ENCODE measurements at regions not wholly inside any gene's neighbourhood (a gene's known extent, or its start where the extent isn't known, plus 50 kb on each side); places are given as distances from the start of the nearest gene placed in this dataset.

DNA sequence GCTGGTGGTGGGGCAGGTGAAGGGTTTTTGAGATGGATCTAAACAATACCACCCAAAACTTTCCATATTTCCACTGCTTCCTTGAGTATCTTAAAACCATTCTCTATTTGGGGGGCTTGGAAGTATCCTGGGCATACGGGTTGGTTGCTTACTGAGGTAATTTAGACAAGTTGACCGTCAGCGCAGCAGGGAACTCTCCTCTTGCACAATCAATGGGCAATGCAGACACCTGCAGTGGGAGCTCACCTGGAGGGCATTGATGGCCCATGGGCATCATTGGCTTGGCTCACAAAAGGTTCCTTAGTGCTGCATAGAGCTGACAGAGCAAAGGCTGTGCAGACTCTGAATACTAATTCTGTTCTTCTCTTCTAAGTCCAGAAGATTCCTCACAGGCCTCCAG, 101.5 kb downstream of the EPDR1 start:
- TF ChIP-seq TOX (CRISPR knock-in tag; IDR thresholded peaks at IDR 0.05; ENCODE audit: borderline replicate concordance) = no peak
- no peak for TF ChIP-seq ZFP30 (CRISPR knock-in tag; IDR thresholded peaks at IDR 0.05)
- TF ChIP-seq ZNF70 (CRISPR knock-in tag; IDR thresholded peaks at IDR 0.05) = no peak
- no peak for TF ChIP-seq OSR1 (CRISPR knock-in tag; IDR thresholded peaks at IDR 0.05)
- no peak for TF ChIP-seq ZFP3 (CRISPR knock-in tag; IDR thresholded peaks at IDR 0.05)
- TF ChIP-seq ESRRG (CRISPR knock-in tag; IDR thresholded peaks at IDR 0.05) = no peak
- TF ChIP-seq, protein P1, sequence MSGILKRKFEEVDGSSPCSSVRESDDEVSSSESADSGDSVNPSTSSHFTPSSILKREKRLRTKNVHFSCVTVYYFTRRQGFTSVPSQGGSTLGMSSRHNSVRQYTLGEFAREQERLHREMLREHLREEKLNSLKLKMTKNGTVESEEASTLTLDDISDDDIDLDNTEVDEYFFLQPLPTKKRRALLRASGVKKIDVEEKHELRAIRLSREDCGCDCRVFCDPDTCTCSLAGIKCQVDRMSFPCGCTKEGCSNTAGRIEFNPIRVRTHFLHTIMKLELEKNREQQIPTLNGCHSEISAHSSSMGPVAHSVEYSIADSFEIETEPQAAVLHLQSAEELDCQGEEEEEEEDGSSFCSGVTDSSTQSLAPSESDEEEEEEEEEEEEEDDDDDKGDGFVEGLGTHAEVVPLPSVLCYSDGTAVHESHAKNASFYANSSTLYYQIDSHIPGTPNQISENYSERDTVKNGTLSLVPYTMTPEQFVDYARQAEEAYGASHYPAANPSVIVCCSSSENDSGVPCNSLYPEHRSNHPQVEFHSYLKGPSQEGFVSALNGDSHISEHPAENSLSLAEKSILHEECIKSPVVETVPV (CRISPR knock-in tag; IDR thresholded peaks at IDR 0.05) = no peak
- TF ChIP-seq TCF4 (CRISPR knock-in tag; IDR thresholded peaks at IDR 0.05; ENCODE audit: borderline replicate concordance) = no peak
- no peak for TF ChIP-seq BACH2 (CRISPR knock-in tag; IDR thresholded peaks at IDR 0.05; ENCODE audit: borderline replicate concordance)
- TF ChIP-seq, protein P2, sequence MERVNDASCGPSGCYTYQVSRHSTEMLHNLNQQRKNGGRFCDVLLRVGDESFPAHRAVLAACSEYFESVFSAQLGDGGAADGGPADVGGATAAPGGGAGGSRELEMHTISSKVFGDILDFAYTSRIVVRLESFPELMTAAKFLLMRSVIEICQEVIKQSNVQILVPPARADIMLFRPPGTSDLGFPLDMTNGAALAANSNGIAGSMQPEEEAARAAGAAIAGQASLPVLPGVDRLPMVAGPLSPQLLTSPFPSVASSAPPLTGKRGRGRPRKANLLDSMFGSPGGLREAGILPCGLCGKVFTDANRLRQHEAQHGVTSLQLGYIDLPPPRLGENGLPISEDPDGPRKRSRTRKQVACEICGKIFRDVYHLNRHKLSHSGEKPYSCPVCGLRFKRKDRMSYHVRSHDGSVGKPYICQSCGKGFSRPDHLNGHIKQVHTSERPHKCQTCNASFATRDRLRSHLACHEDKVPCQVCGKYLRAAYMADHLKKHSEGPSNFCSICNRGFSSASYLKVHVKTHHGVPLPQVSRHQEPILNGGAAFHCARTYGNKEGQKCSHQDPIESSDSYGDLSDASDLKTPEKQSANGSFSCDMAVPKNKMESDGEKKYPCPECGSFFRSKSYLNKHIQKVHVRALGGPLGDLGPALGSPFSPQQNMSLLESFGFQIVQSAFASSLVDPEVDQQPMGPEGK (CRISPR knock-in tag; IDR thresholded peaks at IDR 0.05; ENCODE audit: borderline replicate concordance) = no peak
- TF ChIP-seq SNAI2 (CRISPR knock-in tag; IDR thresholded peaks at IDR 0.05) = no peak
- TF ChIP-seq, protein P3, sequence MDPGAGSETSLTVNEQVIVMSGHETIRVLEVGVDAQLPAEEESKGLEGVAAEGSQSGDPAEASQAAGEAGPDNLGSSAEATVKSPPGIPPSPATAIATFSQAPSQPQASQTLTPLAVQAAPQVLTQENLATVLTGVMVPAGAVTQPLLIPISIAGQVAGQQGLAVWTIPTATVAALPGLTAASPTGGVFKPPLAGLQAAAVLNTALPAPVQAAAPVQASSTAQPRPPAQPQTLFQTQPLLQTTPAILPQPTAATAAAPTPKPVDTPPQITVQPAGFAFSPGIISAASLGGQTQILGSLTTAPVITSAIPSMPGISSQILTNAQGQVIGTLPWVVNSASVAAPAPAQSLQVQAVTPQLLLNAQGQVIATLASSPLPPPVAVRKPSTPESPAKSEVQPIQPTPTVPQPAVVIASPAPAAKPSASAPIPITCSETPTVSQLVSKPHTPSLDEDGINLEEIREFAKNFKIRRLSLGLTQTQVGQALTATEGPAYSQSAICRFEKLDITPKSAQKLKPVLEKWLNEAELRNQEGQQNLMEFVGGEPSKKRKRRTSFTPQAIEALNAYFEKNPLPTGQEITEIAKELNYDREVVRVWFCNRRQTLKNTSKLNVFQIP (CRISPR knock-in tag; IDR thresholded peaks at IDR 0.05; ENCODE audit: borderline replicate concordance, low read depth) = no peak
- TF ChIP-seq, protein P4, sequence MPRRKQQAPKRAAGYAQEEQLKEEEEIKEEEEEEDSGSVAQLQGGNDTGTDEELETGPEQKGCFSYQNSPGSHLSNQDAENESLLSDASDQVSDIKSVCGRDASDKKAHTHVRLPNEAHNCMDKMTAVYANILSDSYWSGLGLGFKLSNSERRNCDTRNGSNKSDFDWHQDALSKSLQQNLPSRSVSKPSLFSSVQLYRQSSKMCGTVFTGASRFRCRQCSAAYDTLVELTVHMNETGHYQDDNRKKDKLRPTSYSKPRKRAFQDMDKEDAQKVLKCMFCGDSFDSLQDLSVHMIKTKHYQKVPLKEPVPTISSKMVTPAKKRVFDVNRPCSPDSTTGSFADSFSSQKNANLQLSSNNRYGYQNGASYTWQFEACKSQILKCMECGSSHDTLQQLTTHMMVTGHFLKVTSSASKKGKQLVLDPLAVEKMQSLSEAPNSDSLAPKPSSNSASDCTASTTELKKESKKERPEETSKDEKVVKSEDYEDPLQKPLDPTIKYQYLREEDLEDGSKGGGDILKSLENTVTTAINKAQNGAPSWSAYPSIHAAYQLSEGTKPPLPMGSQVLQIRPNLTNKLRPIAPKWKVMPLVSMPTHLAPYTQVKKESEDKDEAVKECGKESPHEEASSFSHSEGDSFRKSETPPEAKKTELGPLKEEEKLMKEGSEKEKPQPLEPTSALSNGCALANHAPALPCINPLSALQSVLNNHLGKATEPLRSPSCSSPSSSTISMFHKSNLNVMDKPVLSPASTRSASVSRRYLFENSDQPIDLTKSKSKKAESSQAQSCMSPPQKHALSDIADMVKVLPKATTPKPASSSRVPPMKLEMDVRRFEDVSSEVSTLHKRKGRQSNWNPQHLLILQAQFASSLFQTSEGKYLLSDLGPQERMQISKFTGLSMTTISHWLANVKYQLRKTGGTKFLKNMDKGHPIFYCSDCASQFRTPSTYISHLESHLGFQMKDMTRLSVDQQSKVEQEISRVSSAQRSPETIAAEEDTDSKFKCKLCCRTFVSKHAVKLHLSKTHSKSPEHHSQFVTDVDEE (CRISPR knock-in tag; IDR thresholded peaks at IDR 0.05) = no peak
- TF ChIP-seq ARNTL (CRISPR knock-in tag; IDR thresholded peaks at IDR 0.05; ENCODE audit: borderline replicate concordance, low read depth) = no peak
- TF ChIP-seq ISL1 (CRISPR knock-in tag; IDR thresholded peaks at IDR 0.05) = no peak
- no peak for TF ChIP-seq ZNF565 (CRISPR knock-in tag; conservative IDR thresholded peaks at IDR 0.05; ENCODE audit: low read depth)
- no peak for TF ChIP-seq GLIS3 (CRISPR knock-in tag; IDR thresholded peaks at IDR 0.05)
- no peak for ATAC-seq

DNA sequence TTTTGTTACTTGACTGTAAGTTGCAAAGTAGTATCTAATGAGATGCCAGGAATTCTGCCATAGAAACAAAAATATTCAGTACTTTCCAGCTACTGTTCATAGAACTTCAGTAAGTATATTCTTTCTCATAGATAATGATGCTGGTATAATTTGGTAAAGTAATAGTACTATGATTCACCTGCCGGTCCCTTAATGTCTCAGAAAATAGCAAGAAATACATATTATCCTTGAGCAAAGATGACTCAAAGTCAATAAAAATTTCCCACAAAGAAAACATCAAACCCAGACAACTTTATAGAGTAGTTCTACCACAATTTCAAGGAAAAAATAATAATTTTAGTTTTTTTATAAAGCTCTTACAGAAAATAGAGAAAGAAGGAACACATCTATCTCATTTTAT, 105.4 kb downstream of the EPDR1 start:
- TF ChIP-seq ZNF70 (CRISPR knock-in tag; IDR thresholded peaks at IDR 0.05) (no peak), ESRRG (CRISPR knock-in tag; IDR thresholded peaks at IDR 0.05) (no peak), TOX (CRISPR knock-in tag; IDR thresholded peaks at IDR 0.05; ENCODE audit: borderline replicate concordance) (no peak), ZNF565 (CRISPR knock-in tag; conservative IDR thresholded peaks at IDR 0.05; ENCODE audit: low read depth) (no peak), GLIS3 (CRISPR knock-in tag; IDR thresholded peaks at IDR 0.05) (no peak), ZNF8 (CRISPR knock-in tag; IDR thresholded peaks at IDR 0.05) (no peak), ZFP3 (CRISPR knock-in tag; IDR thresholded peaks at IDR 0.05) (no peak), ISL1 (CRISPR knock-in tag; IDR thresholded peaks at IDR 0.05) (no peak), SNAI2 (CRISPR knock-in tag; IDR thresholded peaks at IDR 0.05) (no peak), RARB (CRISPR knock-in tag; IDR thresholded peaks at IDR 0.05) (no peak), TCF4 (CRISPR knock-in tag; IDR thresholded peaks at IDR 0.05; ENCODE audit: borderline replicate concordance) (no peak)
- TF ChIP-seq, protein P4 (CRISPR knock-in tag; IDR thresholded peaks at IDR 0.05) = no peak
- ATAC-seq = no peak

Measured in SK-N-SH treated with all-trans-retinoic acid at 6 μM for 48 hours (cell line).